CD14-positive monocyte (primary cell): ENCODE measurements at regions not wholly inside any gene's neighbourhood (a gene's known extent, or its start where the extent isn't known, plus 50 kb on each side); places are given as distances from the start of the nearest gene placed in this dataset.

Experiments used
- DNase-seq, 3 donors: peaks; one replicate each; pipeline ENCODE4 v3.0.0-alpha.2; 2011 to 2022
- H2AFZ ChIP-seq: 2 replicates; pipeline ENCODE4 v1.6.0; 2012; ENCODE audit warnings: mild to moderate bottlenecking, low read depth, low read length, inconsistent platforms; ENCODE audit not compliant: insufficient read depth, poor library complexity, severe bottlenecking
- H3K27ac ChIP-seq, 2 donors: 1 replicate in 1 of 2; 2 replicates in 1 of 2; pipeline ENCODE4 v1.5.1; 2012 to 2013; ENCODE audit warnings: low read length in 2 of 2, control low read depth in 1 of 2, inconsistent platforms in 1 of 2, low read depth in 1 of 2, mild to moderate bottlenecking in 1 of 2
- H3K27me3 ChIP-seq, 2 donors: one replicate each; pipeline versions ENCODE4 v1.6.0 to v1.6.1; 2011 to 2013; ENCODE audit warnings: low read length in 2 of 2; ENCODE audit not compliant: control insufficient read depth in 2 of 2, insufficient read depth in 2 of 2
- H3K36me3 ChIP-seq, 2 donors: replicated peaks in 1 of 2; 1 replicate in 1 of 2; 2 replicates in 1 of 2; pipeline versions ENCODE4 v1.5.1 to v1.6.1; 2012 to 2013; ENCODE audit warnings: low read length in 2 of 2, control low read depth in 1 of 2, inconsistent platforms in 1 of 2, mild to moderate bottlenecking in 1 of 2; ENCODE audit not compliant: insufficient read depth in 2 of 2, control insufficient read depth in 1 of 2
- H3K4me1 ChIP-seq, 2 donors: 1 replicate in 1 of 2; 2 replicates in 1 of 2; pipeline versions ENCODE4 v1.5.1 to v1.6.1; 2012 to 2013; ENCODE audit warnings: low read length in 2 of 2, control low read depth in 1 of 2, inconsistent platforms in 1 of 2, mild to moderate bottlenecking in 1 of 2, moderate library complexity in 1 of 2; ENCODE audit not compliant: insufficient read depth in 2 of 2, control insufficient read depth in 1 of 2
- H3K4me2 ChIP-seq: replicated peaks from 2 replicates; pipeline ENCODE3; 2012; ENCODE audit warnings: low read length, moderate library complexity, mild to moderate bottlenecking; ENCODE audit not compliant: poor library complexity, severe bottlenecking; ENCODE audit errors: extremely low read depth
- H3K4me3 ChIP-seq, 3 experiments: fragments of 200-600 bp in 1 of 3; sonication (generic) in 1 of 3; replicated peaks in 1 of 3; 1 replicate in 2 of 3; 2 replicates in 1 of 3; pipeline ENCODE4 v1.5.1; 2011 to 2013; ENCODE audit warnings: low read length in 3 of 3, mild to moderate bottlenecking in 3 of 3, control low read depth in 2 of 3, low read depth in 2 of 3, inconsistent platforms in 1 of 3, moderate library complexity in 1 of 3
- H3K79me2 ChIP-seq: 2 replicates; pipeline ENCODE4 v1.6.0; 2012; ENCODE audit warnings: mild to moderate bottlenecking, control low read depth, inconsistent platforms, low read length, moderate library complexity; ENCODE audit not compliant: insufficient read depth
- H3K9ac ChIP-seq: 2 replicates; pipeline ENCODE4 v1.6.0; 2017; ENCODE audit warnings: low read length, mild to moderate bottlenecking; ENCODE audit not compliant: insufficient read depth, poor library complexity, severe bottlenecking
- H3K9me3 ChIP-seq, 2 donors: replicated peaks in 1 of 2; 1 replicate in 1 of 2; 2 replicates in 1 of 2; pipeline versions ENCODE4 v1.5.1 to v1.6.1; 2012 to 2013; ENCODE audit warnings: low read length in 2 of 2, control low read depth in 1 of 2; ENCODE audit not compliant: control insufficient read depth in 1 of 2, insufficient read depth in 1 of 2
- H4K20me1 ChIP-seq: 2 replicates; pipeline ENCODE4 v1.6.0; 2012; ENCODE audit warnings: mild to moderate bottlenecking, low read length, control low read depth, moderate library complexity; ENCODE audit not compliant: insufficient read depth
- H3K27ac Mint-ChIP-seq, 7 donors: one replicate each; pipeline ENCODE4 v1.8.0; 2020; ENCODE audit warnings: mild to moderate bottlenecking in 7 of 7, mixed read lengths in 7 of 7, moderate library complexity in 6 of 7, inconsistent platforms in 2 of 7
- H3K27me3 Mint-ChIP-seq, 3 donors: one replicate each; pipeline ENCODE4 v1.8.0; 2021 to 2022; ENCODE audit warnings: low read depth in 3 of 3, mild to moderate bottlenecking in 3 of 3, mixed read lengths in 3 of 3, moderate library complexity in 3 of 3, inconsistent platforms in 1 of 3
- H3K36me3 Mint-ChIP-seq, 2 donors: one replicate each; pipeline ENCODE4 v1.8.0; 2020; ENCODE audit warnings: mixed read lengths in 2 of 2, inconsistent platforms in 1 of 2, mild to moderate bottlenecking in 1 of 2
- H3K4me1 Mint-ChIP-seq: one replicate; pipeline ENCODE4 v1.8.0; 2020; ENCODE audit warnings: mild to moderate bottlenecking, mixed read lengths
- H3K4me3 Mint-ChIP-seq, 2 donors: one replicate each; pipeline ENCODE4 v1.8.0; 2020; ENCODE audit warnings: mild to moderate bottlenecking in 2 of 2, mixed read lengths in 2 of 2, moderate library complexity in 1 of 2
- H3K9me3 Mint-ChIP-seq, 7 donors: one replicate each; pipeline ENCODE4 v1.8.0; 2020 to 2022; ENCODE audit warnings: mixed read lengths in 7 of 7, mild to moderate bottlenecking in 6 of 7, moderate library complexity in 6 of 7, inconsistent platforms in 2 of 7
- CTCF ChIP-seq: fragments of 200-600 bp; IDR thresholded peaks from one replicate; pipeline ENCODE4 v1.8.0; 2022; ENCODE audit warnings: antibody characterized with exemption, mild to moderate bottlenecking
- WGBS: methylation state at CpG from one replicate; pipeline ENCODE4 v1.1.5; 2013; ENCODE audit warnings: missing lambda C conversion rate; ENCODE audit not compliant: insufficient coverage; 5-methylcytosine and 5-hydroxymethylcytosine counted together
- intact Hi-C, 2 donors: fragments of 100-400 bp; cut with micrococcal nuclease; formaldehyde crosslinking; loops; one replicate each; pipeline versions ENCODE4 v1.15.0 to v1.15.1; 2023

GRCh38 chr4:43353552-43353951 lies 461.0 kb downstream of the GRXCR1 start:
- H3K4me2 ChIP-seq: no peak overlapping the region
- no peaks in the 10 kb centered on the region for H3K4me1 ChIP-seq
- TF ChIP-seq CTCF: no peak
- H3K4me1 Mint-ChIP-seq: no peaks in the 10 kb centered on the region
- no CpG with 5 or more reads among the region's 1 CpG for WGBS
- no peak for DNase-seq
- no peaks in the 10 kb centered on the region for H3K36me3 ChIP-seq
- intact Hi-C loops: no loop called here
- no peaks in the 10 kb centered on the region for H3K36me3 Mint-ChIP-seq
- H3K79me2 ChIP-seq: no peaks in the 10 kb centered on the region
- H3K27me3 Mint-ChIP-seq: no peaks in the 10 kb centered on the region
- no peak overlapping the region for H3K27ac ChIP-seq
- peaks cover 0 to 9% (median 1%) of the 10 kb centered on the region in 7 donors for H3K9me3 Mint-ChIP-seq
- H3K27ac Mint-ChIP-seq: no peak overlapping the region
- H3K9ac ChIP-seq: no peak overlapping the region
- H4K20me1 ChIP-seq: no peaks in the 10 kb centered on the region
- no peaks in the 10 kb centered on the region for H3K9me3 ChIP-seq
- no peak overlapping the region for H3K4me3 ChIP-seq
- no peak overlapping the region for H2AFZ ChIP-seq
- H3K4me3 Mint-ChIP-seq: no peak overlapping the region
- H3K27me3 ChIP-seq: no peaks in the 10 kb centered on the region

GRCh38 chr4:43356786-43357185 lies 464.3 kb downstream of the GRXCR1 start:
- no peak overlapping the region for H3K4me3 Mint-ChIP-seq
- H3K27ac Mint-ChIP-seq: no peak overlapping the region
- Histone ChIP-seq H3K9me3 (no peaks in the 10 kb centered on the region), H3K79me2 (no peaks in the 10 kb centered on the region), H2AFZ (no peak overlapping the region), H3K27ac (no peak overlapping the region), H3K4me1 (no peaks in the 10 kb centered on the region), H3K4me3 (no peak overlapping the region), H4K20me1 (no peaks in the 10 kb centered on the region), H3K9ac (no peak overlapping the region), H3K36me3 (no peaks in the 10 kb centered on the region), H3K4me2 (no peak overlapping the region), H3K27me3 (no peaks in the 10 kb centered on the region)
- H3K9me3 Mint-ChIP-seq: peaks cover 0 to 4% (median 0%) of the 10 kb centered on the region in 7 donors
- H3K27me3 Mint-ChIP-seq: no peaks in the 10 kb centered on the region
- H3K36me3 Mint-ChIP-seq: no peaks in the 10 kb centered on the region
- no peaks in the 10 kb centered on the region for H3K4me1 Mint-ChIP-seq
- no peak for TF ChIP-seq CTCF
- WGBS: no CpG with 5 or more reads among the region's 3 CpGs
- DNase-seq: no peak
- intact Hi-C loops: no loop called here
